ENCODE measurements at regions not wholly inside any gene's neighbourhood (a gene's known extent, or its start where the extent isn't known, plus 50 kb on each side); places are given as distances from the start of the nearest gene placed in this dataset.
"Not testable (repeated sequence)": the region's sequence is repeated elsewhere in the genome, so short reads cannot be mapped to it uniquely, and the experiment has no call there.

- not testable (repeated sequence) for DNase-seq
Observed at GRCh38 chr9:78172610-78173009, 63.3 kb upstream of the CEP78 start.

DNA sequence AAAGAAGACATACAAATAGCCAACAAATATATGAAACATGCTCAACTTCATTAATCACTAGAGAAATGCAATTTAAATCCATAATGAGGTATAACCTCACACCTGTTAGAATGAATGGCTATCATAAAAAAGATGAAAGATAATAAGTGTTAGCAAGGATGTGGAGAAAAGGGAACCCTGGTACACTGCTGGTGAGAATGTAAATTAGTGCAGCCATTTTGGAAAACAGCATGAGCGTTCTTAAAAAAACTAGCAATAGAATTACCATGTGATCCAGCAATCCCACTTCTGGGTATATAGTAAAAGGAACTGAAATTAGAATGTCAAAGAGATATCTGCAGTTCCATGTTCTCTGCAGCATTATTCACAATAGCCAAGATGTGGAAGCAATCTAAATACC, 64.2 kb upstream of the CEP78 start:
- no peak for DNase-seq

DNA sequence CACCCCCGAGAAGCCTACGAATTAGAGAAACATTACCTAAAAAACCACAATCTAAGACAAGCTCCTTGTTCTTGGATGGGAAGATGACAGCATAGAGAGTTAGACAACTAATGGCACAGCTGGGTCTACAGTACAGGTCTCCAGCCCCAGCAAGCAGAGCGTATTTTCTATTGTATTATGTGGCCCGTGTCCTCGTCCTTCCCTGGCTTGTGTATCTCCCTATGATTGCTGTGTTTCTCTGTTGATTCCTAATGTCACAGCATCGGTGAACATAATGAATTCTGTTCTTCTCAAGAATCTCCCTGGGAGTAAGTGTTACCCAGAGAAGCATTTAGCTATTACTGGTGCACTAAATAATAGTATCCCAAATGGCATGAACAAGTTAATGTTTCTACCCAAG, 66.8 kb upstream of the CEP78 start:
- DNase-seq: no peak

DNA sequence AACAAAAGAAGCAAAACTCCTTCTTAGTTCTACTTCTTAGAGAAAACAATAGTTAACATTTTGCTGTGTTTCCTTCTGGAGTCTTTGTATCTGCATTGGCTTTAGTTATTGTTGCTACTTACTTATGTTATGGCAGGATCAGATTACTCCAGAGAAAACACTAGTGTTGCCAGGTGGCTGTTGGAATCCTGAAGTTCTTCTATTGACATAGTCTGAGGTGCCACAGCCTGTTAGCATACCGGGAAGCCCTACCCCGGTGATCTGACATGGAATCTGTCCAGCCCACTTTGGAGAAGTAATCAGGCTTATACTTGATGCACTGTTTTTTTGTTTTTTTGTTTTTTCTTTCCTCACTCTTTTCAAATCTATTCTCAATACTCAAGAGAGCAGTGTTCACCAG, 68.5 kb upstream of the CEP78 start:
- DNase-seq: no peak

DNA sequence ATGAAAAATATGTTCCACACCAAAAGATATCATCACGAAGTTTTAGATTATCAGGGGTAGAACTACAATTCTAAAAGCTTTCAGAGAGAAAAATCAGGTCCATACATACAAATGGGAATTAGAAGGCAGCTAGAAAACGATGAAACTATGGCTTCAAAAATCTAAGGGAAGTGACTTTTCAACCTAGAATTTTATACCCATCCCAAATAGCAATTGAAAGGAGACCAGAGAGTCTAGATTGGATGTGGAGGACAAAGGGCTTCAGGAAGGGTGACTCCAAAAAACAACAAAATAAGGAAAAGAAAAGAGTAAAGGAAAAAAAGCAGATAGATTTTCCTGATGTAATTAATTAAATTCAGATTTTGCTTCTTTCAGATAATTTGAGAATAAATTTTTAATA, 72.0 kb upstream of the CEP78 start:
- no peak for DNase-seq

DNA sequence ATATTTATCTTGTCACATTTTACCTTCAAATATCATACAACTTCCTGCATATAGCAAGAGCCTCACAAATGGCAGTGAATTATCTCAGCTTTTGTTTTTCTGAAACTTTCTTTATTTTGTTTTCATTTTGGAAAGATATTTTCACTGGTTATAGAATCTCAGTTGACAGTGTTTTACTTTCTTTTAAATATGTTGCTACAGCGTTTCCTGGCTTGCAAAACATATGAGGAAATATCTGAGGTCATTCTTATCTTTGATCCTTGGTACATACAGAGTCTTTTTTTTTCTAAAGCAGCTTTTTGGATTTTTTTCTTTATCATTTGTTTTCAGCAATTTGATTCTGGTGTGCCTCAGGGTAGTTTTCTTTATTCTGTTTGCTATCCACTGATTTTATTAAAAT, 77.6 kb upstream of the CEP78 start:
- DNase-seq: peak; percentile 66

GRCh38 chr9:78150983-78151356, 84.9 kb upstream of the CEP78 start:
- no peak for DNase-seq

- no peak for DNase-seq
Observed at GRCh38 chr9:78150312-78150982, 85.4 kb upstream of the CEP78 start.

DNA sequence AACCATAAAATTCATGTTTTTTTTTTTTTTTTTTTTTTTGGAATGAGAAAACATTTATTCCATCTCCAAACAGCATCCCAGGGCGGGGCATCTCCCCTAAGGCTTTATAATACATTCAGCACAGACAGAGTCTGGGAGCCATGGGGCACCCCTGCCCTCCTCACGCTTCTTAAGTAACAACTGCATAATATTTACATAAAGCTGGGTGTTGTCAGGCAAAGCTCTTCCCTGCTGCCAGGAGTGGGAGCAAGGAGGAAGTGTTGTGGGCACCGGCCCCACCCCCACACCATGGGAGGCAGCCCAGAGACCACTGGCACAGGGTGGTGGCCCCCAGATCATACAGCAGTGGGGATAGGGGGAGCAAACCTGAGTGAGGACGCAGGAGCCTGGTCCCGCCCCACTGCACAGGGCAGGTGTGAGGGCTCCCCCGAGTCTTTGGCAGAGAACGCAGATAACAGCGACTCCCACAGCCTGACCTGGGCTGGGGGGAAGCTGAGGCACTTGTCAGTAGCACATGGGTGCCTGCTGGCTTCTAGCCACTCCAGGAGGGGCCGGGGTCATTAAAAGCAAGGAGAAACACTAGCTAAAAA, 86.1 kb upstream of the CEP78 start:
- DNase-seq: no peak

DNA sequence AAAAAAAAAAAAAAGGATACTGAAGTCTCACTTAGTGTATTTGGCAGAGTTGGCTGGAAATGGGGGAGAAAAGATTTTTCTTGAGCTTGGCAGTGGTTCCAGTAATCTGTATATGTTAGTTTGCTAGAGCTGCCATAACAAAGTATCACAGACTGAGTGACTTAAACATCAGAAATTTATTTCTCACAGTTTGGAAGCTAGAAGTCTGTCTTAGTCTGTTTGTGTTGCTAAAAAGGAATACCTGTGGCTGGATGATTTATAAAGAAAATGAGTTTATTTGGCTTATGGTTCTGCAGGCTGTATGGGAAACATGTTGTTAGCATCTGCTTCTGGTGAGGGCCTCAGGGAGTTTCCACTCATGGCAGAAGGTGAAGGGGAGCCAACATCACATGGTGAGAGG, 89.6 kb upstream of the CEP78 start:
- DNase-seq: no peak

- peak; percentile 71 for DNase-seq
Observed at GRCh38 chr9:78144663-78145377, 91.1 kb upstream of the CEP78 start.

DNA sequence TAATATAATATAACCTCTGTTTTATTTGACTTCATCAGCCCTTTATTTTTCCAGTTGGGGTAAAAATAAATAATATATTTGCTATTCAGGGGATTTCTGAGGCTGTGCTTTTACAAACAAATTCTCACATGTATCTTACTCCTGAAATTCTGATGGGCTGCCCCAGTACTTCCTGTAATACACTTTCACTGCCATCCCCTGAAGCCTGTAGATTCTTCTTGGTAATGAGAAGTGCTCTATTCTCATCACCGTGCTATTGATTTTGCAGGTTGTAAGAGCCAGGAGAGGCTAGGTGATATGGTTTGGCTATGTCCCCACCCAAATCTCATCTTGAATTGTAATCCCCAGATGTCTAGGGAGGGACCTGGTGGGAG, 91.9 kb upstream of the CEP78 start:
- DNase-seq: no peak

DNA sequence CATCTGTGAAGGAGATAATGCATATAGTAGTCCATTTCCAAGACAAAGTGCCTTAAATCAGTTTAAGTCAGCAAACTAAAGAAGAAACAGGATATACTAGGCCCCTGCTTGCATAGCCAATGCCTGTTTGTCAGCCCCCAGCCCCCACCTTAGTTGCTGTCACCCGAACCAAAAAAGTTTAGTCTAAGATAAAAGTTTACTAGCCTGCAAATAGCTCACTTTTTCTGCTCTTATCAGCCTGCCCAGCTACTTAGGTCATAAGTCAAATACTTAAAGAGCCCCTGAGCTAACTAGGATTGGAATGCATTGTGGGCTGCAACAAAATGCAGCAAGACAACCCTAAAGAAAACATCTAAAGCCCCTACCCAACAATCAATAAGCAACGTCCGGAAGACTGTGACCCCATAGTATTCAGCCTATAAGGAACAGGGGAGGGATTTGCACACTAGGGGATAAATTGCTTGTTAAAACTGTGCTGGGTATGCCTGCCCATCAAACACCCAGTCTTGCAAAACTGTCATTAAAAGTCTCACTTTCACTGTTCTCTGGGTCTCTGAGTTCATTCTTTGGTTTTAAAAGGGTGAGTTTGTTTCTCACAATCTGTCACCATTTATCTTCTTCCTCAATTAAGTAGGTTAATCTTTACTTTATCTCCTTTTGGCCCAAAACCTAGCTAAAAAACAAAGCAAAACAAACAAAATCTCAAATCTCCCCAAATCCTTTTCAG, 92.4 kb upstream of the CEP78 start:
- peak; percentile 59 for DNase-seq

DNA sequence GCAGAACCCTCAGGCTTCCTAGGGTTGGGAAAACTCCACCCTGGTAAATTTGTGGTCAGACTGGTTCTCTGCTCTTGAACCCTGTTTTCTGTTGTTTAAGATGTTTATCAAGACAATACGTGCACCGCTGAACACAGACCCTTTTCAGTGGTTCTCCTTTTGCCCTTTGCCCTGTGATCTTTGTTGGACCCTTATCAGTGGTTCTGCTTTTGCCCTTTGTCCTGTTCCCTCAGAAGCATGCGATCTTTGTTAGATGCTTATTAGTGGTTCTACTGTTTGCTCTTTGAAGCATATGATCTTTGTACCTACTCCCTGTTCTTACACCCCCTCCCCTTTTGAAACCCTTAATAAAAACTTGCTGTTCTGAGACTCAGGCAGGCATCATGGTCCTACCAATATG, 93.6 kb upstream of the CEP78 start:
- DNase-seq: not testable (repeated sequence)

DNA sequence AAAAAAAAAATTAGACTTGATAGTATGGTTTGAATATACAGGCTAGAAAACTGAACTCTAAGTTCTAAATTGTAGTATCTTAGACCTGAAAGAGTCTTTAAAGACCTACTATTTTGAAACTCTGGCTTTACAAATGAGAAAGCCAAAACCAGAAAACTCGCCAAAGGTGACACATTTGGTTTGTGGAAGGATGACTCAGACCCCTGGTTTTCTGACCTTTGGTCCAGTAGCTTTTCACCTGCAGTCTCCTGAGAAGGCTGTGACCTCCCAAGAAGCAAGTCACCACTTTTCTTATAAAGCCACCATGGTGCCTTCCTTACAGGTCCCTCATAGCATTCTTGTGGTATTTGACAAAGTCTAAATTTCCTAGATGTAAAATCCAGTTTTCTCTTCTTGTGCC, 102.1 kb upstream of the CEP78 start:
- no peak for DNase-seq

GRCh38 chr9:78132701-78133058, 101.1 kb upstream of the GNAQ start:
- DNase-seq: peak; percentile 53

DNA sequence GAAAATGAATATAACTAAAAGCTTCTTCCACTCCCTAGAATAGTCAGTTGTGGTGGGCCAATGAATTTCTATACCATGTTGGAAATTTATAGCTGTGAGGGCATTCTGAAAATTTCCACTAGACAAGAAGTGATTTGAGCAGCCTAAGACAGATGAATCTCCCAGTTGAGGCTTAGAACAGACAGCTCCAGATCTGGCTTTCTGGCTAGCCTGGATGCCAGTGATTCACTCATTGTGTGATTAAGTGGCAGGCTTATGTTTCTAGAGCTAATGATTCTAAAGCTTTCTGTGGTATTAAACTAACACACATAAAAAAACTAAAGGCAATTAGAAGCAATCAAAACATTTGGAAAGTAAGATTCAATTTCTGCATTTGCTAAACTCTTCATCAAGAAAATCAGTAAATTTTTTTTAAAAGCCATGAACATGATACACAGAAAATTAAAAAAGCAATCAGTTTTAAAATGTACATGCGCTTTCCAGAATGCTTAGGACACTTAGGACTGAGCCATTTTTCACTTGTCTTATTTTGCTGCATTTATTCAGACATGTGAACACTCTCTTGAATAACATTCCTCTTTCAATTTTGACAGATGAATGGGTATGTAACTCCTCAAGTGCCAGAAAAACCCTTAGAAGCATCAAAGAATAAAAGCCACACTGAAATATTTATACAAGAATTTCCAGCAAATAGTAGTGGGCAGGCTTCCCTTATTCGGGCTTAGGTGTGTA, 100.5 kb upstream of the GNAQ start:
- DNase-seq: no peak

DNA sequence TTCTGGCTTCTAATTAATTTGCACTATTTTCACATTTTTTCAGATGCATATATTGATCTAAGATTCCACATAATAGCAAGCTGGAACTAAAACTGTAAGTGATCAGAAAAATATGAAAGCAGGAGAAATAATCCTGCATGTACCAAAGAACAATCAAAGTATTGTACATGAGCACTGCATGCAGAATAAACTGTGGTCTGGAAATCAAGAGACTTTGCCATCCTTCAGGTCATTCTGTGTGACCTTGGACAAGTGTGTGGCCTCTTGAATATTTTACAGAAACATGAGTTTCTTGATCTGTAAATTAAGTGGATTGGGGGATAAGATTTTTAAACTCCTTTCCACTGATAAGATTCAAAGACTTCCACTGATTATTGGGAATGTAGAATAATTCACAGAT, 99.2 kb upstream of the GNAQ start:
- no peak for DNase-seq

- peak; percentile 70 for DNase-seq
Observed at GRCh38 chr9:78130004-78130403, 98.4 kb upstream of the GNAQ start.

DNA sequence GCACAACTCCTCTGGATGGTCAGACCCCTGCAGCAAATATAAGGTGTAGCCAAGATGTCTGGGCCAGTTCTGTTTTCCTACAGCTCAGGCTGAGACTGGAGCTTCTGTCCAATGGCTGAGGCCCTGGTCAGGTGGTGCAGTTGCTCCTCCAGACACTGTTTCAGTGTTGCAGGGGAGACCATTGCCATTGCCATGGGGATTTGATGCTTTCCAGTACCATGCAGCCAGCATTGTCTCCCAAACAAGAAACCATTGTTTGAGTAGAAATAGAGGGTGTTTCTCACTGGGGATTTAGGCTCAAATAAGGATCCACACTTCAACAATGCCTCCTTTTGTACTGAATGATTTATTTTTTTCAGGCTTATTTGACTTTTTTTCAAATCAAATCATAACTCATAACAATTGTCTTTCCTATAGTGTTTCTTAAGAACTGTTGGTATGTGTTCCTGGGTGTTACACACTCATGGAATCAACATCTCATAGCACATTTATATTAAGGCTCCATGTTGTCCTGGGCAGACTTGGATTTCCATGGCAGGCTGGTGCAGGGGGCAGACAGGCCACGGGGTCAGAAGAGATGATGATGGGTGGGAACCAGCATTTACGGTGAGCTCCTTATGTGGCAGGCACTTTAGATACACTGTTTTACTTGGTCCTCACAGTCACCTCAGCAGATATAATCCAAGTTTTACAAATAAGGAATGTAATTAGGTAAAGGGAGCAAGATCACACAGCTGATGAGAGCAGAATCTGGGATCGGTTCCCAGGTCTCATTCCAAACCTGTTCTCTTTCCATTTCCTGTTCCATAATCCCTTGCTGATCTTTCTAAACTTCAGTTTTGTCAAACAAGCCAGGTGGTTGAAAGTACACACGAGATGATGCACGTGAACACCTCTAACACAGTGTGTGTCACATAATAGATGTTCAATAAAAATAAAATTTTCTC, 95.9 kb upstream of the GNAQ start:
- DNase-seq: no peak

- DNase-seq: no peak
Observed at GRCh38 chr9:78123808-78124207, 92.2 kb upstream of the GNAQ start.

DNA sequence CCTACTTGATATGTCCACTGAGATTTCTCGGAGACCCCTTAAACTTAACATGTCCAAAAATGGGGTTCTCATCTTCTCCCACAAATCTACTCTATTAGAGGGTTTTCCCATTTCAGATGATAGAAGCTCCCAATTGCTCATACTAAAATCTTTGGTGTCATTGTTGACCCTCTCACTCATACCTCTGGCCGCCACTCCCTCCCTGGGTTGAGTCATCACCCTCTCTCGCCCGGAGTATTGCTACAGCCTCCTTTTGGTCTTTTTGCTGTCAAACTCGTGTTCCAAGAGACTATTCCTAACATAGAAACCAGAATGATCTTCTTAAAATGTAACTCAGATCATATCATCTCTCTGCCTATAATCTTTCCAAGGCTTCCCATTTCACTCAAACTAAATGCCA, 91.0 kb upstream of the GNAQ start:
- DNase-seq: no peak

Data from hematopoietic multipotent progenitor cell treated with erythropoietin and hydrocortisone succinate and interleukin-3 and kit ligand, for 4 days (in vitro differentiated cells).